DOHH2 (cell line): ENCODE measurements at regions not wholly inside any gene's neighbourhood (a gene's known extent, or its start where the extent isn't known, plus 50 kb on each side); places are given as distances from the start of the nearest gene placed in this dataset.

ENCODE experiments used
- H3F3A ChIP-seq: fragments of 200-600 bp; sonication (generic), shearing (Covaris generic); 2 replicates; pipeline ENCODE4 v1.6.0; 2016; ENCODE audit warnings: antibody characterized with exemption, mild to moderate bottlenecking; ENCODE audit not compliant: control insufficient read depth, insufficient read depth
- H3K27ac ChIP-seq: fragments of 200-600 bp; sonication (generic); 2 replicates; pipeline ENCODE4 v1.5.1; 2014; ENCODE audit warnings: low read depth, mild to moderate bottlenecking, low read length, moderate library complexity
- H3K27me3 ChIP-seq: fragments of 200-600 bp; sonication (generic); 2 replicates; pipeline ENCODE4 v1.6.1; 2014; ENCODE audit warnings: mild to moderate bottlenecking, low read length, mixed read lengths; ENCODE audit not compliant: control insufficient read depth
- H3K36me3 ChIP-seq: fragments of 200-600 bp; sonication (generic); 2 replicates; pipeline ENCODE4 v1.6.1; 2014; ENCODE audit warnings: mild to moderate bottlenecking, low read length, moderate library complexity, mixed read lengths; ENCODE audit not compliant: control insufficient read depth
- H3K4me1 ChIP-seq: fragments of 200-600 bp; sonication (generic); 2 replicates; pipeline ENCODE4 v1.6.1; 2014; ENCODE audit warnings: mild to moderate bottlenecking, low read length, mixed read lengths; ENCODE audit not compliant: control insufficient read depth
- H3K4me2 ChIP-seq: fragments of 200-600 bp; sonication (generic); 2 replicates; pipeline ENCODE4 v1.6.0; 2014; ENCODE audit warnings: mild to moderate bottlenecking, low read length, moderate library complexity
- H3K4me3 ChIP-seq: fragments of 200-600 bp; sonication (generic); 2 replicates; pipeline ENCODE4 v1.5.1; 2014; ENCODE audit warnings: mild to moderate bottlenecking, low read length, mixed read lengths
- H3K79me2 ChIP-seq: fragments of 200-600 bp; sonication (generic); 2 replicates; pipeline ENCODE4 v1.6.1; 2014; ENCODE audit warnings: mild to moderate bottlenecking, low read length, mixed read lengths; ENCODE audit not compliant: control insufficient read depth
- H3K9me2 ChIP-seq: fragments of 200-600 bp; sonication (generic); replicated peaks from 2 replicates; pipeline ENCODE4 v1.6.1; 2014; ENCODE audit warnings: mild to moderate bottlenecking, low read length, mixed read lengths; ENCODE audit not compliant: control insufficient read depth
- H3K9me3 ChIP-seq: fragments of 200-600 bp; sonication (generic); 2 replicates; pipeline ENCODE4 v1.6.1; 2014; ENCODE audit warnings: antibody characterized with exemption, low read length, mixed read lengths; ENCODE audit not compliant: control insufficient read depth, insufficient read depth
- H4K20me1 ChIP-seq: fragments of 200-600 bp; sonication (generic); 2 replicates; pipeline ENCODE4 v1.6.0; 2014; ENCODE audit warnings: low read depth, mild to moderate bottlenecking, antibody characterized with exemption, low read length, moderate library complexity; ENCODE audit not compliant: control insufficient read depth, insufficient read depth
- EZH2phosphoT487 ChIP-seq: fragments of 200-600 bp; sonication (generic); IDR thresholded peaks from 2 replicates; pipeline ENCODE4 v1.6.1; 2017; ENCODE audit warnings: borderline replicate concordance, mild to moderate bottlenecking, antibody characterized with exemption, low read length, moderate library complexity, mixed read lengths
- TF ChIP-seq, protein P1 (sequence below): fragments of 200-600 bp; sonication (generic); IDR thresholded peaks from one replicate; pipeline ENCODE4 v1.5.1; 2014; ENCODE audit warnings: antibody characterized with exemption, mild to moderate bottlenecking, low read depth, low read length; ENCODE audit not compliant: poor library complexity, severe bottlenecking

DNA sequence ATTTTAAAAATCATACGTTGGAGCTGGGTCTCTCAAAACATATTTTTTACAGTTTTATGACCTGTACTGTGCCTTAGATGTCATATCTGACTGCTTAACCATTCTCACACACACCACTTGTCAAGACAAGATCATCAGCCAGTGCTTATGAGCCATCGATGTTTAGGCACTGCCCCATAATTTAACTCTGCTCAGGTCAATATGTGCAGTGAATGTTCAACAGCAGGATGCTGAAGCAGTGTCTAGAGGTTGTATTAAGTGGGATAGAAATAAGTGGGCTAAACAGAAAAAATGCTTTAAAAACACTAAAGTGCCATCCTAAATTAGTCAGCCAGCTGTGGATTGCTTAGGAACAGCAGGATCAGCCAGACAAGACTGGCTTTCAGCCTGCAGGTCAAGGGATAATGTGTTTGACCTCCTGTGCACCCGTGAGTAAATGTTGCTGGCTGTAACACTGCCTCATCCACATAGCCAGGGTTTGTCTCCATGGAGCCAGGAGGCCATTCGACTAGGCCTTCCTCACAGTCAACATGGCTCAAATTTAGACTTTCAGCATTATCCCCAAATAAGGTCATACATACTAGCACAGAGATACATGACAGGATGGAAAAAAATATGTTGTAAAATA, 139.0 kb upstream of the NXPH2 start:
- Histone ChIP-seq H3K4me2 (no peak overlapping the region), H3K36me3 (no peaks in the 10 kb centered on the region), H3K9me2 (no peaks in the 10 kb centered on the region), H3K27me3 (no peaks in the 10 kb centered on the region), H3K79me2 (no peaks in the 10 kb centered on the region), H3K4me3 (no peak overlapping the region), H3K9me3 (no peaks in the 10 kb centered on the region), H3K27ac (no peak overlapping the region), H4K20me1 (no peaks in the 10 kb centered on the region), H3F3A (no peaks in the 10 kb centered on the region), H3K4me1 (no peaks in the 10 kb centered on the region)
- no peak for TF ChIP-seq EZH2phosphoT487
- TF ChIP-seq, protein P1, sequence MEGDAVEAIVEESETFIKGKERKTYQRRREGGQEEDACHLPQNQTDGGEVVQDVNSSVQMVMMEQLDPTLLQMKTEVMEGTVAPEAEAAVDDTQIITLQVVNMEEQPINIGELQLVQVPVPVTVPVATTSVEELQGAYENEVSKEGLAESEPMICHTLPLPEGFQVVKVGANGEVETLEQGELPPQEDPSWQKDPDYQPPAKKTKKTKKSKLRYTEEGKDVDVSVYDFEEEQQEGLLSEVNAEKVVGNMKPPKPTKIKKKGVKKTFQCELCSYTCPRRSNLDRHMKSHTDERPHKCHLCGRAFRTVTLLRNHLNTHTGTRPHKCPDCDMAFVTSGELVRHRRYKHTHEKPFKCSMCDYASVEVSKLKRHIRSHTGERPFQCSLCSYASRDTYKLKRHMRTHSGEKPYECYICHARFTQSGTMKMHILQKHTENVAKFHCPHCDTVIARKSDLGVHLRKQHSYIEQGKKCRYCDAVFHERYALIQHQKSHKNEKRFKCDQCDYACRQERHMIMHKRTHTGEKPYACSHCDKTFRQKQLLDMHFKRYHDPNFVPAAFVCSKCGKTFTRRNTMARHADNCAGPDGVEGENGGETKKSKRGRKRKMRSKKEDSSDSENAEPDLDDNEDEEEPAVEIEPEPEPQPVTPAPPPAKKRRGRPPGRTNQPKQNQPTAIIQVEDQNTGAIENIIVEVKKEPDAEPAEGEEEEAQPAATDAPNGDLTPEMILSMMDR: no peak

GRCh38 chr2:138910427-138910826, 130.2 kb upstream of the NXPH2 start:
- H3K4me3 ChIP-seq: no peak overlapping the region
- no peaks in the 10 kb centered on the region for H3K9me2 ChIP-seq
- H3K36me3 ChIP-seq: no peaks in the 10 kb centered on the region
- no peaks in the 10 kb centered on the region for H3F3A ChIP-seq
- H3K9me3 ChIP-seq: no peaks in the 10 kb centered on the region
- TF ChIP-seq, protein P1: no peak
- no peak for TF ChIP-seq EZH2phosphoT487
- H3K27ac ChIP-seq: no peak overlapping the region
- H3K4me1 ChIP-seq: no peaks in the 10 kb centered on the region
- H3K4me2 ChIP-seq: no peak overlapping the region
- no peaks in the 10 kb centered on the region for H3K79me2 ChIP-seq
- H4K20me1 ChIP-seq: no peaks in the 10 kb centered on the region
- H3K27me3 ChIP-seq: no peaks in the 10 kb centered on the region

- Histone ChIP-seq H3F3A (no peaks in the 10 kb centered on the region), H3K79me2 (no peaks in the 10 kb centered on the region), H3K4me1 (no peaks in the 10 kb centered on the region), H4K20me1 (no peaks in the 10 kb centered on the region), H3K27ac (no peak overlapping the region), H3K9me3 (no peaks in the 10 kb centered on the region), H3K27me3 (no peaks in the 10 kb centered on the region), H3K9me2 (no peaks in the 10 kb centered on the region), H3K4me2 (no peak overlapping the region), H3K36me3 (no peaks in the 10 kb centered on the region), H3K4me3 (no peak overlapping the region)
- no peak for TF ChIP-seq EZH2phosphoT487
- TF ChIP-seq, protein P1: no peak
Measured at GRCh38 chr2:138906549-138906948, 126.4 kb upstream of the NXPH2 start.
